ENCODE measurements at regions not wholly inside any gene's neighbourhood (a gene's known extent, or its start where the extent isn't known, plus 50 kb on each side); places are given as distances from the start of the nearest gene placed in this dataset.

- H2BK15ac ChIP-seq (ENCODE audit: low read depth, low read length): peak overlapping the region; percentile 88; the same call in 2 of the 3 replicates
- H3K27me3 ChIP-seq (ENCODE audit: control insufficient read depth, insufficient read depth, low read length): no peaks in the 10 kb centered on the region
- H3K27ac ChIP-seq (ENCODE audit: insufficient read depth, low read length): peak overlapping the region; percentile 88
- in situ Hi-C loops (cut with MboI; ENCODE audit: low sequenced_read_pairs): no loop called here
- H2BK120ac ChIP-seq (ENCODE audit: low read depth, low read length): peak overlapping the region; percentile 82
- peak overlapping the region; percentile 0; the same call in 1 of the 2 replicates for H3K23ac ChIP-seq (ENCODE audit: low read depth, low read length)
- peak overlapping the region; percentile 72 for H3K14ac ChIP-seq (replicated peaks; ENCODE audit: low read depth, low read length)
- ChIA-PET CTCF (interaction anchor here (0.8 to 1.3 kb wide), 2 partner anchors 10 to 145 kb away, joined by 3 read pairs; no protein-coding TSS in a partner anchor), POLR2A (ENCODE audit: unreplicated experiment) (no interaction called here)
- H3K4me2 ChIP-seq (ENCODE audit: low read depth, low read length): no peak overlapping the region
- no peak for DNase-seq
- no peaks in the 10 kb centered on the region for H4K20me1 ChIP-seq (ENCODE audit: insufficient read depth, low read length)
- peak overlapping the region; percentile 74 for H4K91ac ChIP-seq (ENCODE audit: insufficient read depth, low read depth, low read length)
- no peak overlapping the region for H3K4me3 ChIP-seq (ENCODE audit: insufficient read depth, low read depth, low read length)
- dilution Hi-C loops (cut with HindIII; ENCODE audit: low sequenced_read_pairs, unreplicated experiment): no loop called here
- no peak for ATAC-seq (ENCODE audit: low read depth)
- H3K9me3 ChIP-seq (ENCODE audit: control insufficient read depth, insufficient read depth, low read length): no peaks in the 10 kb centered on the region
- peak overlapping the region; percentile 94 for H2BK5ac ChIP-seq (ENCODE audit: low read depth, low read length, poor library complexity, severe bottlenecking)
- H2AK9ac ChIP-seq (replicated peaks; ENCODE audit: low read depth, low read length, poor library complexity): no peak overlapping the region
- peak overlapping the region; percentile 86 for H3K18ac ChIP-seq (ENCODE audit: low read depth, low read length)
- H2BK20ac ChIP-seq (ENCODE audit: low read depth, low read length): peak overlapping the region; percentile 84
- H3K9me1 ChIP-seq (ENCODE audit: insufficient read depth, low read length): peaks cover 13% of the 10 kb centered on the region
- WGBS, 2 experiments (ENCODE audit: extremely low coverage in 2 of 2, insufficient read length in 1 of 2): 87% methylated on average over 6 of the region's 9 CpGs; no CpG with 5 or more reads in 1 of the 2 experiments
- intact Hi-C loops (cut with micrococcal nuclease): loop anchor here (1.0 kb wide), 2 partner anchors 16 to 108 kb away; partner anchors contain the start of gene CPEB4
- no peak overlapping the region for H3K56ac ChIP-seq (ENCODE audit: extremely low read depth, insufficient read depth, low read length)
- BruUV-seq (replicated peaks): no TSS peak
- H4K8ac ChIP-seq (ENCODE audit: low read depth in 2 of 2, low read length in 2 of 2): peak overlapping the region; percentile 45 to 61
- H3K4ac ChIP-seq (ENCODE audit: low read depth, low read length): peak overlapping the region; percentile 77
- H3K4me1 ChIP-seq (ENCODE audit: control insufficient read depth, insufficient read depth, low read length): peaks cover 16% of the 10 kb centered on the region
- H3K36me3 ChIP-seq (ENCODE audit: control insufficient read depth, insufficient read depth, low read length): no peaks in the 10 kb centered on the region
- no peak overlapping the region for H3K9ac ChIP-seq (ENCODE audit: low read depth, low read length)
- H4K5ac ChIP-seq (ENCODE audit: low read depth, low read length): peak overlapping the region; percentile 69
- no peak overlapping the region for H2AFZ ChIP-seq (replicated peaks; ENCODE audit: low read length, poor library complexity)
- H2AK5ac ChIP-seq (ENCODE audit: low read depth, low read length): peak overlapping the region; percentile 93
- H3K79me1 ChIP-seq (ENCODE audit: low read depth in 1 of 2, low read length in 2 of 2): 0 out of 4 replicates have a peak, but pooled peaks cover 0 to 3% of the 10 kb centered on the region in 2 experiments
- no peak for TF ChIP-seq MXI1 (IDR thresholded peaks at IDR 0.05; ENCODE audit: borderline replicate concordance, low read depth, low read length)
- no peak for TF ChIP-seq MAFK (IDR thresholded peaks at IDR 0.05; ENCODE audit: low read depth, low read length)
- TF ChIP-seq SMC3 (IDR thresholded peaks at IDR 0.05; ENCODE audit: low read depth, low read length): no peak
- TF ChIP-seq ELK1 (IDR thresholded peaks at IDR 0.05; ENCODE audit: borderline replicate concordance, low read depth, low read length): no peak
- no peak for TF ChIP-seq USF2 (IDR thresholded peaks at IDR 0.05; ENCODE audit: low read depth, low read length)
- no peak for TF ChIP-seq NFE2L2 (IDR thresholded peaks at IDR 0.05; ENCODE audit: low read depth, low read length)
- TF ChIP-seq CEBPB (IDR thresholded peaks at IDR 0.05; ENCODE audit: low read depth, low read length): no peak
- TF ChIP-seq FOS (IDR thresholded peaks at IDR 0.05; ENCODE audit: low read depth, low read length): no peak
- no peak for TF ChIP-seq POLR2A (IDR thresholded peaks at IDR 0.05; ENCODE audit: low read depth, low read length)
- TF ChIP-seq CHD1 (IDR thresholded peaks at IDR 0.05; ENCODE audit: low read depth, low read length): no peak
- TF ChIP-seq RCOR1 (IDR thresholded peaks at IDR 0.05; ENCODE audit: insufficient replicate concordance, low read length): no peak
- no peak for TF ChIP-seq MAZ (IDR thresholded peaks at IDR 0.05; ENCODE audit: borderline replicate concordance, low read depth, low read length)
- no peak for TF ChIP-seq RAD21 (IDR thresholded peaks at IDR 0.05; ENCODE audit: low read length)
These were observed 107.6 kb upstream of the CPEB4 start for GRCh38 chr5:173780235-173781234.
